D721Med (cell line): ENCODE measurements at regions not wholly inside any gene's neighbourhood (a gene's known extent, or its start where the extent isn't known, plus 50 kb on each side); places are given as distances from the start of the nearest gene placed in this dataset.

Source experiments
- DNase-seq: peaks from one replicate; pipeline ENCODE4 v3.0.0; 2011; ENCODE audit warnings: low spot score; ENCODE audit not compliant: insufficient read length
- FAIRE-seq: peaks from 2 replicates; lab custom pipeline; 2011; peaks lifted over from hg19 to GRCh38; lab: Jason Lieb, UNC
- CTCF ChIP-seq: IDR thresholded peaks from 2 replicates; pipeline ENCODE4 v1.5.1; 2012; ENCODE audit warnings: mild to moderate bottlenecking, control low read depth; ENCODE audit not compliant: insufficient read depth; ENCODE audit errors: missing control alignments

GRCh38 chr9:108184941-108185340, 670.8 kb downstream of the ACTL7B start:
- FAIRE-seq = no peak
- no peak for DNase-seq
- no peak for TF ChIP-seq CTCF

GRCh38 chr9:108184009-108184408, 671.8 kb downstream of the ACTL7B start:
- FAIRE-seq (no peak), DNase-seq (no peak)
- no peak for TF ChIP-seq CTCF

GRCh38 chr9:108182950-108183381, 672.8 kb downstream of the ACTL7B start:
- TF ChIP-seq CTCF = no peak
- DNase-seq (no peak), FAIRE-seq (no peak)

- FAIRE-seq (no peak), DNase-seq (no peak)
- no peak for TF ChIP-seq CTCF
These were observed 673.5 kb downstream of the ACTL7B start for GRCh38 chr9:108182270-108182669.

GRCh38 chr9:108181441-108181840, 674.3 kb downstream of the ACTL7B start:
- FAIRE-seq = no peak
- no peak for DNase-seq
- no peak for TF ChIP-seq CTCF

GRCh38 chr9:108180541-108180940, 675.2 kb downstream of the ACTL7B start:
- no peak for FAIRE-seq
- no peak for DNase-seq
- TF ChIP-seq CTCF = no peak

GRCh38 chr9:108178318-108178717, 677.5 kb downstream of the ACTL7B start:
- DNase-seq (no peak), FAIRE-seq (no peak)
- no peak for TF ChIP-seq CTCF
